Naive thymus-derived CD4-positive, alpha-beta T cell (primary cell): ENCODE measurements at regions not wholly inside any gene's neighbourhood (a gene's known extent, or its start where the extent isn't known, plus 50 kb on each side); places are given as distances from the start of the nearest gene placed in this dataset.
"Not testable (repeated sequence)": the region's sequence is repeated elsewhere in the genome, so short reads cannot be mapped to it uniquely, and the experiment has no call there.

Experiments
- ATAC-seq: fragments of 150-1000 bp; cut with Tn5 transposase; 2 replicates; pipeline ENCODE4 v1.10.0; 2021; ENCODE audit warnings: mild to moderate bottlenecking, moderate library complexity
- CTCF ChIA-PET: fragments of 350-600 bp; sonication (Branson Sonifier 250); formaldehyde crosslinking; loops from one replicate; lab custom pipeline; 2021; ENCODE audit warnings: antibody characterized with exemption; lab: Charles Lee
- POLR2A ChIA-PET: fragments of 350-600 bp; sonication (Branson Sonifier 250); formaldehyde crosslinking; loops from one replicate; lab custom pipeline; 2021; ENCODE audit warnings: antibody characterized with exemption, inconsistent platforms; lab: Charles Lee
- DNase-seq, 9 donors: peaks; one replicate each; pipeline versions ENCODE4 v3.0.0 to v3.0.0-alpha.2; 2020 to 2022; ENCODE audit warnings: mixed read lengths in 1 of 9
- H3K27ac ChIP-seq: one replicate; pipeline ENCODE4 v1.7.0; 2013; ENCODE audit warnings: mild to moderate bottlenecking, low read depth, low read length, moderate library complexity
- H3K27me3 ChIP-seq, 2 donors: one replicate each; pipeline ENCODE4 v1.7.0; 2013; ENCODE audit warnings: low read length in 2 of 2, mild to moderate bottlenecking in 2 of 2, moderate library complexity in 2 of 2; ENCODE audit not compliant: control insufficient read depth in 2 of 2, insufficient read depth in 2 of 2
- H3K36me3 ChIP-seq, 3 experiments: 1 replicate in 2 of 3; 2 replicates in 1 of 3; pipeline ENCODE4 v1.7.0; 2013; ENCODE audit warnings: low read length in 3 of 3, mild to moderate bottlenecking in 3 of 3, moderate library complexity in 1 of 3; ENCODE audit not compliant: insufficient read depth in 3 of 3, control insufficient read depth in 2 of 3
- H3K4me1 ChIP-seq, 2 donors: one replicate each; pipeline ENCODE4 v1.7.0; 2013; ENCODE audit warnings: low read length in 2 of 2, mild to moderate bottlenecking in 2 of 2, moderate library complexity in 1 of 2; ENCODE audit not compliant: control insufficient read depth in 2 of 2, insufficient read depth in 2 of 2
- H3K4me3 ChIP-seq: 2 replicates; pipeline ENCODE4 v1.7.0; 2013; ENCODE audit warnings: mild to moderate bottlenecking, low read length
- H3K9me3 ChIP-seq, 3 experiments: 1 replicate in 2 of 3; 2 replicates in 1 of 3; pipeline ENCODE4 v1.7.0; 2013; ENCODE audit warnings: low read length in 3 of 3; ENCODE audit not compliant: control insufficient read depth in 2 of 3
- H3K27ac Mint-ChIP-seq, 9 donors: one replicate each; pipeline ENCODE4 v1.8.0; 2020 to 2022; ENCODE audit warnings: mixed read lengths in 9 of 9, mild to moderate bottlenecking in 8 of 9, moderate library complexity in 5 of 9, inconsistent platforms in 2 of 9
- H3K27me3 Mint-ChIP-seq, 5 donors: one replicate each; pipeline ENCODE4 v1.8.0; 2021 to 2022; ENCODE audit warnings: mixed read lengths in 5 of 5, mild to moderate bottlenecking in 1 of 5
- H3K36me3 Mint-ChIP-seq, 5 donors: one replicate each; pipeline ENCODE4 v1.8.0; 2020 to 2022; ENCODE audit warnings: mixed read lengths in 5 of 5, mild to moderate bottlenecking in 3 of 5, inconsistent platforms in 1 of 5
- H3K4me1 Mint-ChIP-seq, 7 donors: one replicate each; pipeline ENCODE4 v1.8.0; 2020 to 2022; ENCODE audit warnings: mixed read lengths in 7 of 7, mild to moderate bottlenecking in 3 of 7, inconsistent platforms in 1 of 7
- H3K4me3 Mint-ChIP-seq, 10 donors: one replicate each; pipeline ENCODE4 v1.8.0; 2020 to 2022; ENCODE audit warnings: mild to moderate bottlenecking in 10 of 10, mixed read lengths in 10 of 10, moderate library complexity in 6 of 10, inconsistent platforms in 2 of 10
- H3K9me3 Mint-ChIP-seq, 11 donors: one replicate each; pipeline ENCODE4 v1.8.0; 2020 to 2022; ENCODE audit warnings: mixed read lengths in 11 of 11, mild to moderate bottlenecking in 4 of 11, inconsistent platforms in 1 of 11, moderate library complexity in 1 of 11
- intact Hi-C, 2 donors: fragments of 100-400 bp; cut with micrococcal nuclease; formaldehyde crosslinking; loops; one replicate each; pipeline ENCODE4 v1.15.1; 2023

- Histone ChIP-seq H3K9me3 (no peaks in the 10 kb centered on the region), H3K27ac (no peak overlapping the region), H3K27me3 (no peaks in the 10 kb centered on the region), H3K4me3 (no peak overlapping the region), H3K4me1 (no peaks in the 10 kb centered on the region), H3K36me3 (no peaks in the 10 kb centered on the region)
- ChIA-PET CTCF (no interaction called here), POLR2A (no interaction called here)
- ATAC-seq (no peak), DNase-seq (no peak)
- H3K36me3 Mint-ChIP-seq, result no peaks in the 10 kb centered on the region
- H3K9me3 Mint-ChIP-seq, result no peaks in the 10 kb centered on the region
- intact Hi-C loops, result no loop called here
- H3K4me3 Mint-ChIP-seq, result no peak overlapping the region
- no peak overlapping the region for H3K27ac Mint-ChIP-seq
- no peaks in the 10 kb centered on the region for H3K27me3 Mint-ChIP-seq
- no peaks in the 10 kb centered on the region for H3K4me1 Mint-ChIP-seq
Measured at GRCh38 chr4:159946983-159947615, 844.2 kb downstream of the RAPGEF2 start.

- POLR2A ChIA-PET, result no interaction called here
- no peaks in the 10 kb centered on the region for H3K4me1 Mint-ChIP-seq
- no peaks in the 10 kb centered on the region for H3K36me3 Mint-ChIP-seq
- no peaks in the 10 kb centered on the region for H3K36me3 ChIP-seq
- peaks cover 0 to 12% (median 0%) of the 10 kb centered on the region in 11 donors for H3K9me3 Mint-ChIP-seq
- no peak overlapping the region for H3K27ac Mint-ChIP-seq
- CTCF ChIA-PET, result no interaction called here
- H3K27me3 ChIP-seq, result no peaks in the 10 kb centered on the region
- no peak overlapping the region for H3K4me3 Mint-ChIP-seq
- no peak overlapping the region for H3K4me3 ChIP-seq
- H3K27ac ChIP-seq, result no peak overlapping the region
- H3K4me1 ChIP-seq, result no peaks in the 10 kb centered on the region
- no peak for ATAC-seq
- intact Hi-C loops, result no loop called here
- no peak for DNase-seq
- H3K9me3 ChIP-seq, result no peaks in the 10 kb centered on the region
- H3K27me3 Mint-ChIP-seq, result no peaks in the 10 kb centered on the region
Measured at GRCh38 chr4:159950707-159951106, 847.8 kb downstream of the RAPGEF2 start.

- Histone ChIP-seq H3K27me3 (no peaks in the 10 kb centered on the region), H3K36me3 (no peaks in the 10 kb centered on the region), H3K9me3 (no peaks in the 10 kb centered on the region), H3K4me3 (no peak overlapping the region), H3K4me1 (no peaks in the 10 kb centered on the region), H3K27ac (no peak overlapping the region)
- intact Hi-C loops, result no loop called here
- no peak for DNase-seq
- Mint-ChIP-seq H3K4me3 (no peak overlapping the region), H3K27me3 (no peaks in the 10 kb centered on the region), H3K36me3 (no peaks in the 10 kb centered on the region), H3K4me1 (no peaks in the 10 kb centered on the region), H3K27ac (no peak overlapping the region), H3K9me3 (peaks cover 0 to 12% (median 5%) of the 10 kb centered on the region in 11 donors)
- ATAC-seq, result no peak
- CTCF ChIA-PET, result no interaction called here
- POLR2A ChIA-PET, result no interaction called here
Measured at GRCh38 chr4:159966746-159967145, 863.9 kb downstream of the RAPGEF2 start.

- CTCF ChIA-PET, H3K4me3 Mint-ChIP-seq, H3K27me3 Mint-ChIP-seq, ATAC-seq, H3K9me3 ChIP-seq, intact Hi-C loops, H3K36me3 Mint-ChIP-seq, H3K36me3 ChIP-seq, H3K4me1 ChIP-seq, H3K27ac Mint-ChIP-seq, H3K4me1 Mint-ChIP-seq, H3K27ac ChIP-seq, H3K4me3 ChIP-seq, DNase-seq, H3K27me3 ChIP-seq, POLR2A ChIA-PET: not testable (repeated sequence)
- peaks cover 0 to 17% (median 5%) of the 10 kb centered on the region in 11 donors for H3K9me3 Mint-ChIP-seq
Measured at GRCh38 chr4:159976871-159977482, 874.1 kb downstream of the RAPGEF2 start.

GRCh38 chr4:159977907-159978617 is 875.2 kb downstream of the RAPGEF2 start:
- no peak for ATAC-seq
- ChIA-PET POLR2A (no interaction called here), CTCF (no interaction called here)
- H3K4me3 ChIP-seq, result no peak overlapping the region
- no peaks in the 10 kb centered on the region for H3K9me3 ChIP-seq
- H3K4me1 ChIP-seq, result no peaks in the 10 kb centered on the region
- no peak for DNase-seq
- H3K4me1 Mint-ChIP-seq, result no peaks in the 10 kb centered on the region
- intact Hi-C loops, result no loop called here
- no peaks in the 10 kb centered on the region for H3K27me3 ChIP-seq
- no peak overlapping the region for H3K27ac ChIP-seq
- H3K36me3 ChIP-seq, result no peaks in the 10 kb centered on the region
- no peak overlapping the region for H3K4me3 Mint-ChIP-seq
- H3K27me3 Mint-ChIP-seq, result no peaks in the 10 kb centered on the region
- peaks cover 0 to 11% (median 5%) of the 10 kb centered on the region in 11 donors for H3K9me3 Mint-ChIP-seq
- H3K27ac Mint-ChIP-seq, result no peak overlapping the region
- H3K36me3 Mint-ChIP-seq, result no peaks in the 10 kb centered on the region

GRCh38 chr4:159979351-159979750 is 876.5 kb downstream of the RAPGEF2 start:
- no peaks in the 10 kb centered on the region for H3K27me3 Mint-ChIP-seq
- no peaks in the 10 kb centered on the region for H3K4me1 Mint-ChIP-seq
- ChIA-PET POLR2A (no interaction called here), CTCF (no interaction called here)
- H3K27ac Mint-ChIP-seq, result no peak overlapping the region
- Histone ChIP-seq H3K27ac (no peak overlapping the region), H3K4me3 (no peak overlapping the region), H3K9me3 (no peaks in the 10 kb centered on the region), H3K36me3 (no peaks in the 10 kb centered on the region), H3K4me1 (no peaks in the 10 kb centered on the region), H3K27me3 (no peaks in the 10 kb centered on the region)
- intact Hi-C loops, result no loop called here
- ATAC-seq (no peak), DNase-seq (no peak)
- no peak overlapping the region for H3K4me3 Mint-ChIP-seq
- H3K36me3 Mint-ChIP-seq, result no peaks in the 10 kb centered on the region
- peaks cover 0 to 14% (median 4%) of the 10 kb centered on the region in 11 donors for H3K9me3 Mint-ChIP-seq

GRCh38 chr4:159979953-159980352 is 877.1 kb downstream of the RAPGEF2 start:
- Histone ChIP-seq H3K36me3 (no peaks in the 10 kb centered on the region), H3K4me3 (no peak overlapping the region), H3K9me3 (no peaks in the 10 kb centered on the region), H3K27ac (no peak overlapping the region), H3K4me1 (no peaks in the 10 kb centered on the region), H3K27me3 (no peaks in the 10 kb centered on the region)
- intact Hi-C loops, result no loop called here
- ChIA-PET POLR2A (no interaction called here), CTCF (no interaction called here)
- Mint-ChIP-seq H3K4me3 (no peak overlapping the region), H3K36me3 (no peaks in the 10 kb centered on the region), H3K9me3 (peaks cover 0 to 14% (median 4%) of the 10 kb centered on the region in 11 donors), H3K4me1 (no peaks in the 10 kb centered on the region), H3K27me3 (no peaks in the 10 kb centered on the region), H3K27ac (no peak overlapping the region)
- DNase-seq, result no peak
- no peak for ATAC-seq
